ENCODE measurements at regions not wholly inside any gene's neighbourhood (a gene's known extent, or its start where the extent isn't known, plus 50 kb on each side); places are given as distances from the start of the nearest gene placed in this dataset.
"Not testable (repeated sequence)": the region's sequence is repeated elsewhere in the genome, so short reads cannot be mapped to it uniquely, and the experiment has no call there.

- Mint-ChIP-seq H3K4me3 (no peak overlapping the region), H3K27ac (no peak overlapping the region), H3K9me3 (no peaks in the 10 kb centered on the region), H3K27me3 (no peaks in the 10 kb centered on the region), H3K4me1 (no peaks in the 10 kb centered on the region), H3K36me3 (ENCODE audit: low read depth) (no peaks in the 10 kb centered on the region)
- ATAC-seq, result no peak
- no peak for DNase-seq
Measured at GRCh38 chr5:18660511-18660910, 1026.3 kb downstream of the TAF11L14 start.

- Mint-ChIP-seq H3K36me3 (ENCODE audit: low read depth) (no peaks in the 10 kb centered on the region), H3K27ac (no peak overlapping the region), H3K4me1 (no peaks in the 10 kb centered on the region), H3K27me3 (no peaks in the 10 kb centered on the region), H3K9me3 (no peaks in the 10 kb centered on the region), H3K4me3 (no peak overlapping the region)
- ATAC-seq (no peak), DNase-seq (no peak)
Measured at GRCh38 chr5:18662231-18662630, 1028.0 kb downstream of the TAF11L14 start.

DNA sequence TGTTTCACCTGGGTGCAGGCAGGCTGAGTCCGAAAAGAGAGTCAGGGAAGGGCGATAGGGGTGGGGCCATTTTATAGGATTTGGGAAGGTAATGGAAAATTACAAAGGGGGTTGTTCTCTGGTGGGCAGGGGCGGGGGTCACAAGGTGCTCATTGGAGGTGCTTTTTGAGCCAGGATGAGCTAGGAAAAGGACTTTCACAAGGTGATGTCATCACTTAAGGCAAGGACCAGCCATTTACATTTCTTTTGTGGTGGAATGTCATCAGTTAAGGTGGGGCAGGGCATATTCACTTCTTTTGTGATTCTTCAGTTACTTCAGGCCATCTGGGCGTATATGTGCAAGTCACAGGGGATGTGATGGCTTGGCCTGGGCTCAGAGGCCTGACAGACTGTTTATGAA lies 1040.0 kb downstream of the TAF11L14 start:
- not testable (repeated sequence) for H3K27me3 Mint-ChIP-seq; H3K4me1 Mint-ChIP-seq; H3K4me3 Mint-ChIP-seq; ATAC-seq; DNase-seq; H3K27ac Mint-ChIP-seq; H3K36me3 Mint-ChIP-seq (ENCODE audit: low read depth); H3K9me3 Mint-ChIP-seq

GRCh38 chr5:18675041-18675440 lies 1040.8 kb downstream of the TAF11L14 start:
- Mint-ChIP-seq H3K4me3 (no peak overlapping the region), H3K36me3 (ENCODE audit: low read depth) (no peaks in the 10 kb centered on the region), H3K27ac (no peak overlapping the region), H3K27me3 (peaks cover 3% of the 10 kb centered on the region), H3K4me1 (no peaks in the 10 kb centered on the region), H3K9me3 (peaks cover 6% of the 10 kb centered on the region)
- ATAC-seq (no peak), DNase-seq (no peak)

DNA sequence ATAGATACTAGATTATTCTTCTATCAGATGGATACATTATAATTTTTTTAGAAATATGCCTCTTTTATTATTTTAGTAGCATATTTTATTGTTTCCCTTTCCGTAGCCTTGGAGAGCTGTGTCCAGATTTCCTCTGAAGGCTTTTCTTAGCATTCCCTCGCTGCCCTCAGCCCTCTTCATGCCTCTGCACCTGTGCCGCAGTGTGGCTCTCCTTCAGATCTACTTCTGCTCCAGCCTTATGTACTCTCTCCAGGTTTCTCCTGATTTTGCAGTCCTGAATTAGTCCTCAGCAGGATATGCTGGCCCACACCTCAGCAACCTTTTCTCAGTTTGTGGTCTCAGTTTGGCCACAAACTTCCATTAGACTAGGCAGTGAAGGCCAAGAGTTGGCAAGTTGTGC lies 1052.0 kb downstream of the TAF11L14 start:
- no peak for DNase-seq
- Mint-ChIP-seq H3K27ac (no peak overlapping the region), H3K4me1 (no peaks in the 10 kb centered on the region), H3K4me3 (no peak overlapping the region), H3K9me3 (peaks cover 8% of the 10 kb centered on the region), H3K36me3 (ENCODE audit: low read depth) (no peaks in the 10 kb centered on the region), H3K27me3 (peaks cover 3% of the 10 kb centered on the region)
- ATAC-seq, result no peak

DNA sequence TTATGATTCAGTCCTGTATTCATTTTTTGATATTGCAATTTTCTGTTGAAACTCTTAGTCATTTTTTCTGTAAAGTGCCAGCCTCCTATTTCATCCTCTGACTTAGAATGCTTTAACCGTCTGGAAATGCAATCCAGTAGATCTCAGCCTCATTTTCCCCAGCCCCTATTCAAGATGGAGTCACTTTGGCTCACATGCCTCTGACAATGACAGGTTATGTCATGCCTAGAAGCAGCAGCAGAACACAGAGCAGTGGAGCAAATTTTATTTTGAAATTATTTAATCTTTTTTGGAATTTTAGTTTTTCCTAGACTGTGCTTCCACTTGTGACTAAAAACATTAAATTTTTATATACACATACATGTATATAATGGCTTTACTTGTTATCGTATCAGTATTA lies 1053.2 kb downstream of the TAF11L14 start:
- no peak for DNase-seq
- Mint-ChIP-seq H3K36me3 (ENCODE audit: low read depth) (no peaks in the 10 kb centered on the region), H3K9me3 (peaks cover 8% of the 10 kb centered on the region), H3K4me3 (no peak overlapping the region), H3K4me1 (no peaks in the 10 kb centered on the region), H3K27me3 (peaks cover 3% of the 10 kb centered on the region), H3K27ac (no peak overlapping the region)
- no peak for ATAC-seq

DNA sequence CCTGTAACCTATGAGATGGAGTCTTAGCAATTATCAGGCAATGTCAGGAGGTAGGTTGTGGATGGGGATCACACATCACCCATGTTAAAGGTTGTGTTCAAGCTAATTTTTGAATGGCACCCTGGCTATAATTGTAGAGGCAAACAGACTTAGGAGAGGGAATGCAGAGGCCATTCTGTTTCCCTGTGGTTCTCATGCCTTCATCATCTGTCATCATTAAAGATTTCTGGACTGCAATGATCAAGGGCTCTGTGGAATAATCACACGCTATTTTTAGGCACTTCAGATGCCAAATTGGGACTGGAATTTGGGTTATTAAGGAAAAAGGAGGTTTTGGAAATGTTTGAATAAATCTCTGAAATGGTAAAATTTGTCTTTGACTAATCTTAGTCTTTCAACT lies 1065.4 kb downstream of the TAF11L14 start:
- no peak for DNase-seq
- peaks cover 25% of the 10 kb centered on the region for H3K4me1 Mint-ChIP-seq
- no peak overlapping the region for H3K4me3 Mint-ChIP-seq
- H3K27ac Mint-ChIP-seq, result peak overlapping the region; percentile 56
- no peaks in the 10 kb centered on the region for H3K36me3 Mint-ChIP-seq (ENCODE audit: low read depth)
- no peak for ATAC-seq
- H3K9me3 Mint-ChIP-seq, result no peaks in the 10 kb centered on the region
- H3K27me3 Mint-ChIP-seq, result no peaks in the 10 kb centered on the region

- H3K4me3 Mint-ChIP-seq, result no peak overlapping the region
- ATAC-seq (no peak), DNase-seq (no peak)
- no peaks in the 10 kb centered on the region for H3K9me3 Mint-ChIP-seq
- peaks cover 19% of the 10 kb centered on the region for H3K4me1 Mint-ChIP-seq
- H3K27ac Mint-ChIP-seq, result no peak overlapping the region
- no peaks in the 10 kb centered on the region for H3K27me3 Mint-ChIP-seq
- no peaks in the 10 kb centered on the region for H3K36me3 Mint-ChIP-seq (ENCODE audit: low read depth)
Measured at GRCh38 chr5:18702821-18703220, 1068.6 kb downstream of the TAF11L14 start.

DNA sequence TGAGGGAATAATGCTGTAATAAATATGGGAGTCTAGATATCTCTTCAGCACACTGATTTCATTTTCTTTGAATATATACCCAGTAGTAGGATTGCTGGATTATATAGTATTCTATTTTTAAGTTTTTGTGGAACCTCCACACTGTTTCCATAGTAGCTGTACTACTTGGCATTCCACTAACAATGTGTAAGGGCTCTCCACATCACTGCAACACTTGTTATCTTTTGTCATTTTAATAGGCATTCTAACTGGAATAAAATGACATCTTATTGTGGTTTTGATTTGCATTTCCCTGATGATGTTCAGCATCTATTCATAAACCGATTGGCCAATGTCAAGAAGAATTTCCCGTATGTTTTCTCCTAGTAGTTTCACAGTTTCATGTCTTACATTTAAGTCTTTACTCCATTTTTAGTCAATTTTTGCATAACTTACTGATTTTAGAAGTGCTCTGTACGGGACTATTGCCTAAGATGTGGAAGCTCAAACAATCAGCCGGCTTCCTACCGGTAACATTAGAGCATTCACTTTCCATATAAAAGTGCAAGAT lies 1078.8 kb downstream of the TAF11L14 start:
- no peak for DNase-seq
- Mint-ChIP-seq H3K36me3 (ENCODE audit: low read depth) (peaks cover 4% of the 10 kb centered on the region), H3K9me3 (peaks cover 9% of the 10 kb centered on the region), H3K4me1 (no peaks in the 10 kb centered on the region), H3K4me3 (no peak overlapping the region), H3K27ac (no peak overlapping the region), H3K27me3 (no peaks in the 10 kb centered on the region)
- ATAC-seq, result no peak

DNA sequence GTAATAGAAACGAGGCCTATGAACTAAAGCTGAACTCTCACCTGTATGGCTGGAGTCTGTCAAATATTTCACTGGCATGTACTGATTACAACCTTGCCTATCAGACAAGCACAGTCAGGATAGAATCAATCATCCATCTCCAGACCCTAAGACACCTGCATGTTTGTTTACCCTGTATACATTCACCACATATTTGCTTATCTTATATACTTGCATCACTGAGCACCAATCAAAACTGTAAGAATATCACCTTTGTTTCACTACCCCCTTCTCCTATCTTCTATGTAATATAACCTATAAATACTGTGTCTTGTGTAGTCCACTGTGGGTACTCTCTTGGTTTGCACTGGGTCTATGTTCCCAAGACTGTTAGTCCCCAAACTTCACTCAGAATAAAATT lies 1085.7 kb downstream of the TAF11L14 start:
- no peak overlapping the region for H3K4me3 Mint-ChIP-seq

GRCh38 chr5:18732556-18733479 lies 1098.6 kb downstream of the TAF11L14 start:
- ATAC-seq, result no peak
- H3K27me3 Mint-ChIP-seq, result no peaks in the 10 kb centered on the region

More for the DNA sequence above, 1085.7 kb downstream of the TAF11L14 start:
- peaks cover 14% of the 10 kb centered on the region for H3K4me1 Mint-ChIP-seq
- ATAC-seq (no peak), DNase-seq (no peak)
- H3K36me3 Mint-ChIP-seq (ENCODE audit: low read depth), result peaks cover 1% of the 10 kb centered on the region
- H3K9me3 Mint-ChIP-seq, result peaks cover 7% of the 10 kb centered on the region
- H3K27me3 Mint-ChIP-seq, result no peaks in the 10 kb centered on the region
- H3K27ac Mint-ChIP-seq, result no peak overlapping the region

DNA sequence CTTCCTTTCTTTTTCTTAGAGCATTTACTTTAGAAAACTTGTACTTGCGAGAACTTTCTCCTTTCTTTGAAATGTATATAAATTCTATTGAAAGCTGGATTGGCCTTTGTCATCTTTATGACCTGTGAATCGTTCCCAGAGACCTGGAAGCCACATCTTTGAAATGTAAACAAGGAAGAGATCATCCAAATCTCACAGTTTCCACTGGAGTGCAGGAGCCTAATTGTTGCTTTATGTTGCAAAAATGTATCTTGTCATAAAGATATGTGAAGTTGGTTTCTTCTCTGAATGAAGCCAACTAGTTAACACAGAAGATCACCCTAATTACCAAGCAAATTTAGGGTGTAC lies 1101.8 kb downstream of the TAF11L14 start:
- H3K27me3 Mint-ChIP-seq, result no peaks in the 10 kb centered on the region
- no peak overlapping the region for H3K27ac Mint-ChIP-seq
- no peak for ATAC-seq
- H3K4me3 Mint-ChIP-seq, result no peak overlapping the region
- peaks cover 29% of the 10 kb centered on the region for H3K4me1 Mint-ChIP-seq
- H3K9me3 Mint-ChIP-seq, result no peaks in the 10 kb centered on the region
- DNase-seq, result no peak
- peaks cover 34% of the 10 kb centered on the region for H3K36me3 Mint-ChIP-seq (ENCODE audit: low read depth)

More at GRCh38 chr5:18732556-18733479, 1098.6 kb downstream of the TAF11L14 start:
- Mint-ChIP-seq H3K4me1 (peaks cover 4% of the 10 kb centered on the region), H3K27ac (no peak overlapping the region), H3K4me3 (no peak overlapping the region), H3K36me3 (ENCODE audit: low read depth) (peaks cover 29% of the 10 kb centered on the region), H3K9me3 (no peaks in the 10 kb centered on the region)
- DNase-seq, result no peak

DNA sequence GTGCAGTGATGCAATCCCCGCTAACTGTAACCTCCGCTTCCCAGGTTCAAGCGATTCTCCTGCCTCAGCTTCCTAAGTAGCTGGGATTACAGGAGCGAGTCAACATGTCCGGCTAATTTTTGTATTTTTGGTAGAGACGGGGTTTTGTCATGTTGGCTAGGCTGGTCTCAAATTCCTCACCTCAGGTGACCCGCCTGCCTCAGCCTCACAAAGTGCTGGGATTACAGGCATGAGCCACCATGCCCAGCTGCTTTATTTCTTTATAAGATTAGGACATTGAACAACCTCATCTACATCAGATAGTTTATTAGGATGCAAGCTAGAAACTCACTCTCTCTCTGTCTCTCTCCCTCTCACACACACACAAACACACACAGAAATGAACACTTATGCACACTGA lies 1102.5 kb downstream of the TAF11L14 start:
- H3K27ac Mint-ChIP-seq, H3K9me3 Mint-ChIP-seq, DNase-seq, H3K27me3 Mint-ChIP-seq, ATAC-seq, H3K4me3 Mint-ChIP-seq: not testable (repeated sequence)
- peaks cover 35% of the 10 kb centered on the region for H3K36me3 Mint-ChIP-seq (ENCODE audit: low read depth)
- H3K4me1 Mint-ChIP-seq, result peaks cover 36% of the 10 kb centered on the region

GRCh38 chr5:18740301-18740700 lies 1106.0 kb downstream of the TAF11L14 start:
- no peaks in the 10 kb centered on the region for H3K9me3 Mint-ChIP-seq
- peak overlapping the region; percentile 5 for H3K4me3 Mint-ChIP-seq
- H3K36me3 Mint-ChIP-seq (ENCODE audit: low read depth), result peaks cover 19% of the 10 kb centered on the region
- H3K27me3 Mint-ChIP-seq, result no peaks in the 10 kb centered on the region
- DNase-seq, result no peak
- no peak for ATAC-seq
- H3K27ac Mint-ChIP-seq, result no peak overlapping the region
- H3K4me1 Mint-ChIP-seq, result peaks cover 66% of the 10 kb centered on the region

GRCh38 chr5:18742830-18743229 lies 1108.6 kb downstream of the TAF11L14 start:
- Mint-ChIP-seq H3K27ac (no peak overlapping the region), H3K4me1 (peaks cover 76% of the 10 kb centered on the region), H3K9me3 (peaks cover 4% of the 10 kb centered on the region), H3K36me3 (ENCODE audit: low read depth) (peaks cover 19% of the 10 kb centered on the region), H3K4me3 (peak overlapping the region; percentile 27), H3K27me3 (no peaks in the 10 kb centered on the region)
- DNase-seq (no peak), ATAC-seq (no peak)

All from activated naive CD8-positive, alpha-beta T cell treated with anti-CD3 and anti-CD28 coated beads, Interleukin-2, amount 50 U/mL, for 24 hours (primary cell).